Ureter (tissue), 1 donor: ENCODE measurements at regions not wholly inside any gene's neighbourhood (a gene's known extent, or its start where the extent isn't known, plus 50 kb on each side); places are given as distances from the start of the nearest gene placed in this dataset.

Source experiments
- DNase-seq: peaks from one replicate; pipeline ENCODE4 v3.0.0-alpha.2; 2020; ENCODE audit warnings: low spot score
- donor health status: DM: yes; HTN: yes; CAD: no.

DNA sequence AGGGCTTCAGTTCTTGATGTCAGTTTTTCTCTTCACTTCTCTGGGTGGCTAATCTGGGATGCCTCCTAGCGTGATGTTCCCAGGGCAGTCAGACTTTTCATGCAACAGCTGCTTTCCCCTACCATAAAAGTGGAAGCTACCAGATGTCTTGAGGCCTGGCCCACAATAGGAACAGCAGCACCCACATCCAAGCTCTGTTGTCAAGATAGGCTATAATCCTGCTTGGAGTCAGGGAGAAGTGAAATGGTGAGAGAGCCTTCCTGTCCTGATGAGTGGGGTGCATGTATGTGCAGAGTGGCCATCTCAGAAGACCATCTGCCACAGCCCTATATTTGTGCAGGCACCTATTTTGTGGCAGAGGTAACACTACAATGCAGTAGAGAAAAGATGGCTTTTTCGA is 108.0 kb downstream of the HTR5A start:
- DNase-seq, result peak; percentile 9

DNA sequence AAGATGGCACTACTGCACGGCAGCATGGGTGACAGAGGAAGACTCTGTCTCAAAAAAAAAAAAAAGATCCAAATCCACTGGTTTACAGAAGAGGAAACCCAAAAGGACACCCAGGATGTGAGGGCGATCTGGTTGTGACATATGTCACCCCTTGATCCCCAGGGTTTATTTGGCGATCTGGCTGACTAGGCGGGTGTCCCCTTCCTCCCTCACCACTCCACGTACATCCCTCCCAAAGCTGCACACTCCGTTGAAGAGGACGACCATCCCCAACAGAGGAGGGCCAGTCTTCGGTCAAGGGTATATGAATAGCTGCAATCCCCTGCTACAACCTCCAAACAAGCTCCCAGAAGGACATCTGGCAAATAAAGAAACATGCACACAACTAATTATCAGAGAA is 111.6 kb downstream of the HTR5A start:
- DNase-seq, result peak; percentile 4

- DNase-seq, result peak; percentile 28
Measured at GRCh38 chr7:155182406-155182970, 112.4 kb downstream of the HTR5A start.

GRCh38 chr7:155183655-155184054 is 113.5 kb downstream of the HTR5A start:
- peak; percentile 6 for DNase-seq

- DNase-seq, result no peak
Measured at GRCh38 chr7:155184923-155185322, 112.8 kb upstream of the INSIG1 start.

GRCh38 chr7:155187061-155187785 is 110.5 kb upstream of the INSIG1 start:
- no peak for DNase-seq

GRCh38 chr7:155188357-155188756 is 109.3 kb upstream of the INSIG1 start:
- no peak for DNase-seq

DNA sequence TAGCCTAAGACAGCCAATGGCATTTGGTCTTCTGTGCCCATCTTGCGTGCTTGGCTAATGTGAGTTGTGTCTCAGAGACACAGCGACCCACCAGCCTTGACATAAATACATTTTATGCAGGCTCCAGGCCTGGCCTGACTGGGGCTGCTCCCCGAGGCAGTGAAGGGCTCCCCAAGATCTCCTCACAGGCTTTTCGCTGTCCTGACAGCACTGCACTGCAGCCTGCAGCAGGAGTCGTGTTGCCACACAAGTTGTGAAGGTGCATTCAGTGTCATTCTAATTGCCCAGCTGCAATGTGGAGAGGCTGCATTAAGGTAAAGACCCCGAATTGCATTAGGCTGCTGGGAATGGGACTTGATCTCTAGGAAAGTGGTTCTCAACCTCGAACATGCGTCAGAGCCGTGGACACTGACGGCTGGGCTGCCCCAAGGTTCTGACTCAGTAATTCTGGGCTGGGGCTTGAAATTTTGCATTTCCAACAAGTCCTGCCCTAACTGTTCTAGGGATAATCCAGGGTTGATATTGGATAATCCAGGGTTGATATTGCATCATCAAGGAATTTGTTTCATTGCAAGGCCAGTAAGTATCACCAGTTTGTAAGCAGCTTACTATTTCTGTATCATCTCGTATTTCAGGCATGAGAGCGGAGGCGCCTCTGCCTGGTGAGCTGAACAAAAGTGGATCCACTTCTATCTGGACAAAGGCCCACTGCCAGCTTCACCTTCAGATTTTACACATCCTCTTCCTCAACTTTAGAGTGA is 108.7 kb upstream of the INSIG1 start:
- no peak for DNase-seq

GRCh38 chr7:155189590-155189989 is 108.1 kb upstream of the INSIG1 start:
- DNase-seq, result no peak

DNA sequence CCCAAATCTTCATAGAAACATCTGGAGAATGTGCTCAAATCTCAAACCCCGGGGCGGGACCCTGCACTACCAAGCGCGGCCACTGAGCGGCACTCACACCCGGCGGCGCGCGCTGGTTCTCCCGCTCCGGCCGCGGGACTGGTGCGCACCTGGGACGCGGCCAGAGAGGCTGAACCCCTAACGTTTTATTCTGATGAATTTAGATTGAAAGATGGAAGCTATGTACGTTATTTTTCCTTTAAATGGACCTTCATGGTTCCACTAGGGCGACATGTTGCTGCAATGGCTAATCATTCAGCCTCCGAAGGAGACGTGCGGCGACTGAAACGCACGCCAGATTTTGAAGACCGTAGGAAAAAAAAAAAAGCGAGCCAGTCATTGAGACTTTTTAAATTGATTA is 107.0 kb upstream of the INSIG1 start:
- no peak for DNase-seq

- no peak for DNase-seq
Measured at GRCh38 chr7:155191137-155191536, 106.5 kb upstream of the INSIG1 start.

- DNase-seq, result no peak
Measured at GRCh38 chr7:155191901-155192478, 105.7 kb upstream of the INSIG1 start.

GRCh38 chr7:155192961-155193640 is 104.6 kb upstream of the INSIG1 start:
- DNase-seq, result no peak

DNA sequence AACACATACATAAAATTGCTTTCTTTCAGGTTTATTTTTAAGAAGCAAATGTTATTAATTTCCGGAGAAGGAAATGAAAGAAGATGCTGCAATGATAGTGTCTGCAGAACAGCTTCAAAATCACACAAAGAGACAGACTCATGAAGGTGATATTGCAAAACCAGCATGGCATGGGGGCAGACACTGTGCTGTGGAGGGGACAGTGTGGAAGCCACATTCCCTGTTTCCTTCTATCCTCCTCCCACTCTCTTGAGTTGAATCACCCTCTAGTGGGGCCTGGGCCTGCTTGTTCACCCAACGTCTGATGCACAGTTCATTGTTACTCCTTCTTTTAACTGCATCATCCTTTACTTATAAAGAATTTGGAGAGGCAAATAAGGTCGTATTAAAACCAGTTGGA is 104.0 kb upstream of the INSIG1 start:
- DNase-seq, result no peak

- DNase-seq, result no peak
Measured at GRCh38 chr7:155194382-155195140, 103.1 kb upstream of the INSIG1 start.

DNA sequence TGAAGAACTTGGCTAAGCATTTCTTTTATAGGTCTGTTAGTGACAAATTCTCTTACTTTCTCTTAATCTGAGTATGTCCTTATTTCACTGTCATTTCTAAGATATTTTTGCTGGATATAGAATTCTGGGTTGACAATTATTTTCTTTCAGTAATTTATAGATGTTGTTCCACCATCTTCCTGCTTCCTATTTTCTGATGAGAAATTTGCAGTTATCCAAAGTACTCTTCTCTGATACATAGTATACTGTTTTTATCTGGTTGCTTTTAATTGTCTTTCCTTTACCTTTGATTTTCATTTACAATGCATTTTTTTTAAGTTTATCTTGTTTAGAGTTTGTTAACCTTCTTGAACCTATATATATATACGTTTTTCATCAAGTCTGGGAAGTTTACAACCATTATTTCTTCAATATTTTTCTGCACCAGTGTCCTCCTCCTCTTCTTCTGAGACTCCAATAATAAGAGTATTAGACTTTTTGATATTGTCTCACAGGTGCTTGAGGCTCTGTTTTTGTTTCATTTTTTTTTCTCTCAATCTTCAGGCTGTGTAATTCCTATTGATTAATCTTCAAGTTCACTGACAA is 101.6 kb upstream of the INSIG1 start:
- DNase-seq, result no peak

- no peak for DNase-seq
Measured at GRCh38 chr7:155198196-155198892, 99.3 kb upstream of the INSIG1 start.

- DNase-seq, result no peak
Measured at GRCh38 chr7:155198901-155199845, 98.5 kb upstream of the INSIG1 start.
